IMR-90 (cell line): ENCODE measurements at regions not wholly inside any gene's neighbourhood (a gene's known extent, or its start where the extent isn't known, plus 50 kb on each side); places are given as distances from the start of the nearest gene placed in this dataset.

Source experiments
- ATAC-seq: fragments of 200-7000 bp; cut with Tn5 transposase; 2 replicates; pipeline ENCODE4 v1.9.1; 2020; ENCODE audit warnings: low read depth, mild to moderate bottlenecking, moderate library complexity
- BruUV-seq: library from RNA; stranded (reverse); fragments of 400-500 nt; replicated peaks from 2 replicates; lab custom pipeline; 2021; lab: Mats Ljungman, UMichigan
- CTCF ChIA-PET: fragments of 300-600 bp; formaldehyde crosslinking; extraction: SDS; loops from one replicate; lab custom pipeline; 2021; ENCODE audit warnings: antibody characterized with exemption; lab: Yijun Ruan, JAX
- POLR2A ChIA-PET: fragments of 300-600 bp; sonication (Branson Sonifier 250); formaldehyde crosslinking; loops from one replicate; lab custom pipeline; 2022; ENCODE audit warnings: antibody characterized with exemption; ENCODE audit not compliant: unreplicated experiment; lab: Charles Lee
- DNase-seq: peaks from one replicate; pipeline ENCODE4 v3.0.0; 2013
- H2AFZ ChIP-seq: replicated peaks from 2 replicates; pipeline ENCODE3; 2013; ENCODE audit warnings: low read length, mild to moderate bottlenecking; ENCODE audit not compliant: poor library complexity
- H2AK5ac ChIP-seq: 2 replicates; pipeline ENCODE4 v1.6.1; 2013; ENCODE audit warnings: low read depth, low read length, inconsistent platforms
- H2AK9ac ChIP-seq: replicated peaks from 2 replicates; pipeline ENCODE3; 2013; ENCODE audit warnings: mild to moderate bottlenecking, low read depth, low read length, moderate library complexity; ENCODE audit not compliant: poor library complexity
- H2BK120ac ChIP-seq: 2 replicates; pipeline ENCODE4 v1.6.1; 2013; ENCODE audit warnings: low read depth, low read length, inconsistent platforms
- H2BK15ac ChIP-seq: 3 replicates; pipeline ENCODE4 v1.6.1; 2013; ENCODE audit warnings: low read depth, low read length, inconsistent platforms
- H2BK20ac ChIP-seq: 2 replicates; pipeline ENCODE4 v1.6.1; 2013; ENCODE audit warnings: low read depth, mild to moderate bottlenecking, inconsistent platforms, low read length, moderate library complexity
- H2BK5ac ChIP-seq: 2 replicates; pipeline ENCODE4 v1.6.1; 2013; ENCODE audit warnings: mild to moderate bottlenecking, low read depth, low read length, inconsistent platforms; ENCODE audit not compliant: poor library complexity, severe bottlenecking
- H3K14ac ChIP-seq: replicated peaks from 2 replicates; pipeline ENCODE4 v1.6.1; 2013; ENCODE audit warnings: low read depth, low read length, inconsistent platforms
- H3K18ac ChIP-seq: 2 replicates; pipeline ENCODE4 v1.6.1; 2013; ENCODE audit warnings: low read depth, low read length, control low read depth
- H3K23ac ChIP-seq: 2 replicates; pipeline ENCODE4 v1.6.1; 2013; ENCODE audit warnings: low read depth, low read length, inconsistent platforms
- H3K27ac ChIP-seq: 2 replicates; pipeline ENCODE4 v1.5.1; 2013; ENCODE audit warnings: mild to moderate bottlenecking, control low read depth, low read length; ENCODE audit not compliant: insufficient read depth
- H3K27me3 ChIP-seq: 2 replicates; pipeline ENCODE4 v1.6.1; 2013; ENCODE audit warnings: low read length; ENCODE audit not compliant: control insufficient read depth, insufficient read depth
- H3K36me3 ChIP-seq: 2 replicates; pipeline ENCODE4 v1.6.1; 2013; ENCODE audit warnings: low read length, mixed read lengths; ENCODE audit not compliant: control insufficient read depth, insufficient read depth
- H3K4ac ChIP-seq: 2 replicates; pipeline ENCODE4 v1.6.1; 2013; ENCODE audit warnings: low read depth, low read length, inconsistent platforms
- H3K4me1 ChIP-seq: 2 replicates; pipeline ENCODE4 v1.6.1; 2013; ENCODE audit warnings: low read length, mixed read lengths; ENCODE audit not compliant: control insufficient read depth, insufficient read depth
- H3K4me2 ChIP-seq: 2 replicates; pipeline ENCODE4 v1.6.1; 2013; ENCODE audit warnings: low read depth, mild to moderate bottlenecking, control low read depth, low read length, moderate library complexity
- H3K4me3 ChIP-seq: 2 replicates; pipeline ENCODE4 v1.5.1; 2013; ENCODE audit warnings: low read depth, mild to moderate bottlenecking, control low read depth, low read length, moderate library complexity; ENCODE audit not compliant: insufficient read depth
- H3K56ac ChIP-seq: 2 replicates; pipeline ENCODE4 v1.6.1; 2013; ENCODE audit warnings: low read length, inconsistent platforms; ENCODE audit not compliant: insufficient read depth; ENCODE audit errors: extremely low read depth
- H3K79me1 ChIP-seq, 2 experiments: 2 replicates each; pipeline ENCODE4 v1.6.1; 2013; ENCODE audit warnings: low read length in 2 of 2, inconsistent platforms in 1 of 2, low read depth in 1 of 2
- H3K9ac ChIP-seq: 2 replicates; pipeline ENCODE4 v1.6.1; 2013; ENCODE audit warnings: low read depth, low read length, control low read depth
- H3K9me1 ChIP-seq: 2 replicates; pipeline ENCODE4 v1.6.1; 2013; ENCODE audit warnings: low read length, inconsistent platforms; ENCODE audit not compliant: insufficient read depth
- H3K9me3 ChIP-seq: 2 replicates; pipeline ENCODE4 v1.6.1; 2013; ENCODE audit warnings: low read length; ENCODE audit not compliant: control insufficient read depth, insufficient read depth
- H4K20me1 ChIP-seq: 2 replicates; pipeline ENCODE4 v1.6.1; 2013; ENCODE audit warnings: low read length, inconsistent platforms; ENCODE audit not compliant: insufficient read depth
- H4K5ac ChIP-seq: 2 replicates; pipeline ENCODE4 v1.6.1; 2013; ENCODE audit warnings: mild to moderate bottlenecking, low read depth, low read length, control low read depth
- H4K8ac ChIP-seq, 2 experiments: 2 replicates each; pipeline ENCODE4 v1.6.1; 2013; ENCODE audit warnings: low read depth in 2 of 2, low read length in 2 of 2, control low read depth in 1 of 2, inconsistent platforms in 1 of 2
- H4K91ac ChIP-seq: 2 replicates; pipeline ENCODE4 v1.6.1; 2013; ENCODE audit warnings: low read depth, low read length, inconsistent platforms; ENCODE audit not compliant: insufficient read depth
- BHLHE40 ChIP-seq: fragments of 150-350 bp; IDR thresholded peaks from 2 replicates; pipeline ENCODE4 v1.6.1; 2016; ENCODE audit warnings: mild to moderate bottlenecking, low read depth, low read length
- CEBPB ChIP-seq: IDR thresholded peaks from 2 replicates; pipeline ENCODE4 v1.6.1; 2012; ENCODE audit warnings: low read depth, low read length, improper control_type of control experiment
- CHD1 ChIP-seq: IDR thresholded peaks from 2 replicates; pipeline ENCODE4 v1.6.1; 2012; ENCODE audit warnings: low read depth, low read length, improper control_type of control experiment
- FOS ChIP-seq: fragments of 150-350 bp; IDR thresholded peaks from 2 replicates; pipeline ENCODE4 v1.6.1; 2016; ENCODE audit warnings: low read depth, low read length
- MAFK ChIP-seq: IDR thresholded peaks from 2 replicates; pipeline ENCODE4 v1.6.1; 2012; ENCODE audit warnings: low read depth, low read length, improper control_type of control experiment
- MAZ ChIP-seq: IDR thresholded peaks from 2 replicates; pipeline ENCODE4 v1.6.1; 2012; ENCODE audit warnings: low read depth, mild to moderate bottlenecking, low read length, improper control_type of control experiment, moderate library complexity, borderline replicate concordance
- MXI1 ChIP-seq: IDR thresholded peaks from 2 replicates; pipeline ENCODE4 v1.6.1; 2012; ENCODE audit warnings: low read depth, mild to moderate bottlenecking, low read length, moderate library complexity, borderline replicate concordance
- NFE2L2 ChIP-seq: fragments of 150-350 bp; IDR thresholded peaks from 2 replicates; pipeline ENCODE4 v1.6.1; 2016; ENCODE audit warnings: low read depth, mild to moderate bottlenecking, low read length
- POLR2A ChIP-seq: IDR thresholded peaks from 2 replicates; pipeline ENCODE4 v1.6.1; 2012; ENCODE audit warnings: mild to moderate bottlenecking, low read depth, low read length
- RAD21 ChIP-seq: IDR thresholded peaks from 2 replicates; pipeline ENCODE4 v1.6.1; 2012; ENCODE audit warnings: low read length, improper control_type of control experiment
- RCOR1 ChIP-seq: IDR thresholded peaks from 2 replicates; pipeline ENCODE4 v1.6.1; 2012; ENCODE audit warnings: mild to moderate bottlenecking, low read length, improper control_type of control experiment; ENCODE audit not compliant: insufficient replicate concordance
- RFX5 ChIP-seq: IDR thresholded peaks from 2 replicates; pipeline ENCODE4 v1.8.0; 2012; ENCODE audit warnings: low read depth, mild to moderate bottlenecking, low read length, moderate library complexity
- SMC3 ChIP-seq: fragments of 150-350 bp; IDR thresholded peaks from 2 replicates; pipeline ENCODE4 v1.6.1; 2016; ENCODE audit warnings: low read depth, mild to moderate bottlenecking, antibody characterized with exemption, low read length, moderate library complexity
- WGBS, 2 experiments: methylation state at CpG; one replicate each; pipeline versions ENCODE4 v1.1.5 to v1.1.7; 2013; ENCODE audit warnings: missing lambda C conversion rate in 2 of 2; ENCODE audit not compliant: insufficient read length in 1 of 2; ENCODE audit errors: extremely low coverage in 2 of 2; 5-methylcytosine and 5-hydroxymethylcytosine counted together
- dilution Hi-C: fragments of 300-500 bp; cut with HindIII; formaldehyde crosslinking; loops from one replicate; pipeline ENCODE4 v1.14.3; 2018; ENCODE audit warnings: low sequenced_read_pairs; ENCODE audit not compliant: unreplicated experiment
- in situ Hi-C: fragments of 300-500 bp; cut with MboI; formaldehyde crosslinking; loops from 3 replicates; pipeline ENCODE4 v1.14.3; 2019; ENCODE audit warnings: low sequenced_read_pairs, inconsistent platforms, mixed read lengths
- intact Hi-C: fragments of 100-400 bp; cut with micrococcal nuclease; formaldehyde crosslinking; loops from 2 replicates; pipeline ENCODE4 v1.10.0; 2022
- TF ChIP-seq, protein P1 (sequence below): fragments of 150-350 bp; IDR thresholded peaks from 2 replicates; pipeline ENCODE4 v1.6.1; 2016; ENCODE audit warnings: low read depth, mild to moderate bottlenecking, low read length, moderate library complexity, borderline replicate concordance
- TF ChIP-seq, protein P2 (sequence below): fragments of 150-350 bp; IDR thresholded peaks from 2 replicates; pipeline ENCODE4 v1.6.1; 2017; ENCODE audit warnings: mild to moderate bottlenecking, antibody characterized with exemption, low read length, low read depth
- TF ChIP-seq, protein P3 (sequence below): conservative IDR thresholded peaks from 2 replicates; pipeline ENCODE4 v1.5.1; 2012; ENCODE audit warnings: mild to moderate bottlenecking, low read depth, low read length, improper control_type of control experiment

DNA sequence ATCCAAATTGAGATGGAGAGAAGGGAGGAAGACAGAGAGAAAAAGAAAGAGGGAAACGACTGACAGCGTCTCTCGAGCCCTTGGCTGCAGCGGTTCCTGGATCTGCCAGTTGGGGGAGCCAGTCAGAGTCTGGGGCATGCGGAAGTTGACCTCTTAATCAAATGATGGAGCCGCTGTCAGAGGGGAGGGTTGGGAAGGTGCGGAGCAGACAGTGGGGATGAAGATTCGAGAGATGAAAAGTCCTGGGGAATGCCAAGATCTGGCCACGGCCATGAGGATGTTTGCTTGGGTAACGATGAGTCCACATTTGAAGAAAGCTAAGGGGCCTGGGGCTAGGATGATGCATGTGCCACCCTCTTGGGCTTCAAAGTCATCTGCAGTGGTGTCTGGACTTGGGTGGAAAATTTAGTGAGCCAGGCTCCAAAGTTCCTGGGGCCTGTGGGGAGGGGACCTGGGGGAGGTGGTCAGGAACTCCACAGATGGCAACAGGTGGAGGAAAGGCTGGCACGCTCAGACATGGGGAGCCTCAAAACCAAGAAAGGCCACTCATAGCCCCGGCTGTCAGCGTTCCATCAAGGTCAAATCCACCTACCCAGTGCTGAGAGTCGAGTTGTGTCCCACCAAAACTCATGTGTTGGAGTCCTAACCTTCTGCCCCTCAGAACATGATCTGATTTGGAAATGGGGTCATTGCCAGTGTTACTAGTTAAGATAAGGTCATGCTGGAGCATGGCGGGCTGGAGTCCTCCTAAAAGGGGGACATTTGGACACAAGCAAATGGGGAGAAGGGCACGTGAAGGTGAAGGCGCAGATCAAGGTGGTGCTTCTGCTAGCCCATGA, 200.1 kb downstream of the NDUFA10 start:
- Histone ChIP-seq H3K23ac (no peak overlapping the region), H3K4ac (no peak overlapping the region), H3K4me3 (no peak overlapping the region), H3K36me3 (no peaks in the 10 kb centered on the region), H2BK15ac (no peak overlapping the region), H3K9ac (no peak overlapping the region), H4K5ac (no peak overlapping the region), H3K27me3 (no peaks in the 10 kb centered on the region), H2BK120ac (no peak overlapping the region), H2AK5ac (no peak overlapping the region), H4K91ac (no peak overlapping the region), H4K20me1 (no peaks in the 10 kb centered on the region), H3K79me1 (no peaks in the 10 kb centered on the region), H3K9me3 (peaks cover 41% of the 10 kb centered on the region), H3K14ac (no peak overlapping the region), H3K4me2 (no peak overlapping the region), H2AK9ac (no peak overlapping the region), H2AFZ (no peak overlapping the region), H3K18ac (no peak overlapping the region), H3K27ac (no peak overlapping the region), H3K56ac (no peak overlapping the region), H3K9me1 (no peaks in the 10 kb centered on the region), H4K8ac (no peak overlapping the region), H3K4me1 (no peaks in the 10 kb centered on the region), H2BK20ac (no peak overlapping the region), H2BK5ac (no peak overlapping the region)
- ChIA-PET POLR2A (no interaction called here), CTCF (no interaction called here)
- in situ Hi-C loops = no loop called here
- dilution Hi-C loops = no loop called here
- intact Hi-C loops = no loop called here
- no peak for ATAC-seq
- BruUV-seq = no TSS peak
- TF ChIP-seq MAFK = no peak
- TF ChIP-seq FOS = no peak
- TF ChIP-seq, protein P1, sequence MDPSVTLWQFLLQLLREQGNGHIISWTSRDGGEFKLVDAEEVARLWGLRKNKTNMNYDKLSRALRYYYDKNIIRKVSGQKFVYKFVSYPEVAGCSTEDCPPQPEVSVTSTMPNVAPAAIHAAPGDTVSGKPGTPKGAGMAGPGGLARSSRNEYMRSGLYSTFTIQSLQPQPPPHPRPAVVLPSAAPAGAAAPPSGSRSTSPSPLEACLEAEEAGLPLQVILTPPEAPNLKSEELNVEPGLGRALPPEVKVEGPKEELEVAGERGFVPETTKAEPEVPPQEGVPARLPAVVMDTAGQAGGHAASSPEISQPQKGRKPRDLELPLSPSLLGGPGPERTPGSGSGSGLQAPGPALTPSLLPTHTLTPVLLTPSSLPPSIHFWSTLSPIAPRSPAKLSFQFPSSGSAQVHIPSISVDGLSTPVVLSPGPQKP = no peak
- TF ChIP-seq RFX5 = no peak
- no peak for TF ChIP-seq CEBPB
- no peak for TF ChIP-seq BHLHE40
- TF ChIP-seq SMC3 = no peak
- TF ChIP-seq CHD1 = no peak
- no peak for TF ChIP-seq POLR2A
- TF ChIP-seq, protein P2, sequence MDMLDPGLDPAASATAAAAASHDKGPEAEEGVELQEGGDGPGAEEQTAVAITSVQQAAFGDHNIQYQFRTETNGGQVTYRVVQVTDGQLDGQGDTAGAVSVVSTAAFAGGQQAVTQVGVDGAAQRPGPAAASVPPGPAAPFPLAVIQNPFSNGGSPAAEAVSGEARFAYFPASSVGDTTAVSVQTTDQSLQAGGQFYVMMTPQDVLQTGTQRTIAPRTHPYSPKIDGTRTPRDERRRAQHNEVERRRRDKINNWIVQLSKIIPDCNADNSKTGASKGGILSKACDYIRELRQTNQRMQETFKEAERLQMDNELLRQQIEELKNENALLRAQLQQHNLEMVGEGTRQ = no peak
- TF ChIP-seq, protein P3, sequence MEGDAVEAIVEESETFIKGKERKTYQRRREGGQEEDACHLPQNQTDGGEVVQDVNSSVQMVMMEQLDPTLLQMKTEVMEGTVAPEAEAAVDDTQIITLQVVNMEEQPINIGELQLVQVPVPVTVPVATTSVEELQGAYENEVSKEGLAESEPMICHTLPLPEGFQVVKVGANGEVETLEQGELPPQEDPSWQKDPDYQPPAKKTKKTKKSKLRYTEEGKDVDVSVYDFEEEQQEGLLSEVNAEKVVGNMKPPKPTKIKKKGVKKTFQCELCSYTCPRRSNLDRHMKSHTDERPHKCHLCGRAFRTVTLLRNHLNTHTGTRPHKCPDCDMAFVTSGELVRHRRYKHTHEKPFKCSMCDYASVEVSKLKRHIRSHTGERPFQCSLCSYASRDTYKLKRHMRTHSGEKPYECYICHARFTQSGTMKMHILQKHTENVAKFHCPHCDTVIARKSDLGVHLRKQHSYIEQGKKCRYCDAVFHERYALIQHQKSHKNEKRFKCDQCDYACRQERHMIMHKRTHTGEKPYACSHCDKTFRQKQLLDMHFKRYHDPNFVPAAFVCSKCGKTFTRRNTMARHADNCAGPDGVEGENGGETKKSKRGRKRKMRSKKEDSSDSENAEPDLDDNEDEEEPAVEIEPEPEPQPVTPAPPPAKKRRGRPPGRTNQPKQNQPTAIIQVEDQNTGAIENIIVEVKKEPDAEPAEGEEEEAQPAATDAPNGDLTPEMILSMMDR = no peak
- no peak for TF ChIP-seq MXI1
- TF ChIP-seq MAZ = no peak
- no peak for TF ChIP-seq NFE2L2
- no peak for TF ChIP-seq RCOR1
- no peak for TF ChIP-seq RAD21
- no peak for DNase-seq
- WGBS, 2 experiments = 62% methylated on average over 8 of the region's 17 CpGs; no CpG with 5 or more reads in 1 of the 2 experiments
